GM12878 (cell line): ENCODE measurements at regions not wholly inside any gene's neighbourhood (a gene's known extent, or its start where the extent isn't known, plus 50 kb on each side); places are given as distances from the start of the nearest gene placed in this dataset.

Experiments used
- ATAC-seq: fragments of 200-7000 bp; cut with Tn5 transposase; 3 replicates; pipeline ENCODE4 v1.9.1; 2020; ENCODE audit warnings: mild to moderate bottlenecking, moderate library complexity
- BruUV-seq: library from RNA; stranded (reverse); fragments of 400-500 nt; replicated peaks from 2 replicates; lab custom pipeline; 2021; lab: Mats Ljungman, UMichigan
- CTCF ChIA-PET: fragments of 300-600 bp; sonication (Branson Sonifier 250); formaldehyde crosslinking; extraction: SDS; loops from one replicate; lab custom pipeline; 2021; ENCODE audit warnings: inconsistent platforms; lab: Yijun Ruan, JAX
- POLR2A ChIA-PET: fragments of 350-600 bp; formaldehyde crosslinking; extraction: SDS; loops from one replicate; lab custom pipeline; 2021; ENCODE audit warnings: inconsistent platforms; lab: Charles Lee
- RAD21 ChIA-PET: fragments of 300-600 bp; sonication (Branson Sonifier 250); formaldehyde crosslinking; loops from one replicate; lab custom pipeline; 2023; ENCODE audit warnings: antibody characterized with exemption; ENCODE audit not compliant: unreplicated experiment; lab: Charles Lee
- SMC1A ChIA-PET: fragments of 300-600 bp; sonication (Branson Sonifier 250); formaldehyde crosslinking; loops from one replicate; lab custom pipeline; 2023; ENCODE audit not compliant: unreplicated experiment, uncharacterized antibody; lab: Charles Lee
- DNase-seq: peaks from one replicate; pipeline ENCODE4 v3.0.0-alpha.2; 2011; ENCODE audit warnings: low read depth, low spot score
- FAIRE-seq: peaks from 3 replicates; lab custom pipeline; 2011; peaks lifted over from hg19 to GRCh38; lab: Jason Lieb, UNC
- H2AFZ ChIP-seq: 2 replicates; pipeline ENCODE4 v1.6.0; 2011; ENCODE audit warnings: low read depth, low read length, control low read depth; ENCODE audit not compliant: control insufficient read depth
- H3K27ac ChIP-seq: 2 replicates; pipeline ENCODE4 v1.5.1; 2011; ENCODE audit warnings: control low read depth; ENCODE audit not compliant: control insufficient read depth, insufficient read depth
- H3K27me3 ChIP-seq, 2 experiments: replicated peaks in 1 of 2; 2 replicates each; pipeline versions ENCODE4 v1.6.0 to v1.6.1; 2011; ENCODE audit warnings: low read length in 1 of 2; ENCODE audit not compliant: control insufficient read depth in 2 of 2, insufficient read depth in 2 of 2
- H3K36me3 ChIP-seq, 2 experiments: 2 replicates each; pipeline ENCODE4 v1.5.1; 2011; ENCODE audit warnings: low read length in 1 of 2; ENCODE audit not compliant: control insufficient read depth in 2 of 2, insufficient read depth in 2 of 2
- H3K4me1 ChIP-seq: 2 replicates; pipeline ENCODE4 v1.6.1; 2011; ENCODE audit warnings: mild to moderate bottlenecking, low read length, moderate library complexity, mixed read lengths; ENCODE audit not compliant: control insufficient read depth, insufficient read depth
- H3K4me2 ChIP-seq: 2 replicates; pipeline ENCODE4 v1.6.0; 2011; ENCODE audit warnings: control low read depth; ENCODE audit not compliant: control insufficient read depth, insufficient read depth
- H3K4me3 ChIP-seq: fragments of 200-600 bp; sonication (generic); 2 replicates; pipeline ENCODE4 v1.5.1; 2016
- H3K79me2 ChIP-seq: 2 replicates; pipeline ENCODE4 v1.6.0; 2011; ENCODE audit warnings: low read length; ENCODE audit not compliant: control insufficient read depth, insufficient read depth
- H3K9ac ChIP-seq: 2 replicates; pipeline ENCODE4 v1.8.0; 2011; ENCODE audit warnings: low read length, control low read depth, mixed read lengths; ENCODE audit not compliant: control insufficient read depth, insufficient read depth
- H3K9me3 ChIP-seq: replicated peaks from 3 replicates; pipeline ENCODE4 v1.5.1; 2011; ENCODE audit warnings: mild to moderate bottlenecking, low read length; ENCODE audit not compliant: control insufficient read depth, insufficient read depth
- H4K20me1 ChIP-seq: 2 replicates; pipeline ENCODE4 v1.6.0; 2011; ENCODE audit not compliant: control insufficient read depth, insufficient read depth
- ASH2L ChIP-seq: fragments of 300-600, 200-600 bp; sonication (generic); IDR thresholded peaks from 2 replicates; pipeline ENCODE4 v1.6.1; 2017; ENCODE audit warnings: low read depth, mild to moderate bottlenecking, borderline replicate concordance
- ATF2 ChIP-seq: IDR thresholded peaks from 2 replicates; pipeline ENCODE4 v1.6.1; 2012; ENCODE audit warnings: low read length, inconsistent platforms
- E2F8 ChIP-seq: fragments of 450-650 bp; IDR thresholded peaks from 2 replicates; pipeline ENCODE4 v1.6.1; 2018; ENCODE audit warnings: mild to moderate bottlenecking, low read depth, moderate library complexity; ENCODE audit not compliant: partially characterized antibody
- IKZF1 ChIP-seq: fragments of 450-650 bp; conservative IDR thresholded peaks from 2 replicates; pipeline ENCODE4 v1.6.1; 2017; ENCODE audit warnings: antibody characterized with exemption, mild to moderate bottlenecking
- KDM1A ChIP-seq: fragments of 200-600 bp; sonication (generic); IDR thresholded peaks from 2 replicates; pipeline ENCODE4 v1.6.1; 2016; ENCODE audit warnings: borderline replicate concordance
- PAX5 ChIP-seq: IDR thresholded peaks from 2 replicates; pipeline ENCODE4 v1.6.1; 2011; ENCODE audit warnings: low read depth, low read length, borderline replicate concordance
- PRDM15 ChIP-seq: fragments of 450-650 bp; formaldehyde crosslinking; IDR thresholded peaks from 2 replicates; pipeline ENCODE4 v1.4.0; 2020; ENCODE audit warnings: mild to moderate bottlenecking, moderate library complexity
- SMAD5 ChIP-seq: IDR thresholded peaks from 2 replicates; pipeline ENCODE4 v1.6.1; 2016; ENCODE audit warnings: antibody characterized with exemption, low read depth
- ZNF24 ChIP-seq: fragments of 450-650 bp; IDR thresholded peaks from 2 replicates; pipeline ENCODE4 v1.6.1; 2017; ENCODE audit warnings: antibody characterized with exemption, mild to moderate bottlenecking
- ZNF274 ChIP-seq: IDR thresholded peaks from one replicate; pipeline ENCODE4 v1.8.0; 2011; ENCODE audit not compliant: insufficient read length, insufficient read depth
- WGBS: methylation state at CpG from one replicate; pipeline ENCODE4 v1.1.6; 2016; ENCODE audit warnings: low lambda C conversion rate; ENCODE audit not compliant: insufficient replicate concordance, insufficient coverage; ENCODE audit errors: missing lambda C conversion rate; 5-methylcytosine and 5-hydroxymethylcytosine counted together
- in situ Hi-C: fragments of 300-500 bp; cut with MboI; formaldehyde crosslinking; loops from 9 replicates; pipeline ENCODE4 v1.14.3; 2018; ENCODE audit warnings: mixed read lengths
- intact Hi-C: fragments of 100-400 bp; cut with micrococcal nuclease; formaldehyde crosslinking; loops from one replicate; pipeline ENCODE4 v1.14.2; 2022; ENCODE audit not compliant: unreplicated experiment
- TF ChIP-seq, protein P1 (sequence below): IDR thresholded peaks from 2 replicates; pipeline ENCODE4 v1.6.1; 2012; ENCODE audit warnings: mild to moderate bottlenecking, low read depth, low read length

- Histone ChIP-seq H3K4me1 (no peaks in the 10 kb centered on the region), H3K4me2 (no peak overlapping the region), H3K9ac (no peak overlapping the region), H3K27ac (no peak overlapping the region), H3K79me2 (no peaks in the 10 kb centered on the region), H3K27me3 (no peaks in the 10 kb centered on the region; a peak in 2 of 4 replicates), H3K9me3 (no peaks in the 10 kb centered on the region), H3K4me3 (no peak overlapping the region), H4K20me1 (no peaks in the 10 kb centered on the region), H2AFZ (no peak overlapping the region), H3K36me3 (no peaks in the 10 kb centered on the region)
- ChIA-PET RAD21 (interaction anchor here (0.9 kb wide), 1 partner anchor 13 kb away, joined by 3 read pairs; no protein-coding TSS in a partner anchor), CTCF (no interaction called here), POLR2A (no interaction called here), SMC1A (interaction anchor here (0.9 to 1.7 kb wide), 5 partner anchors 8 to 45 kb away, joined by 3 to 4 read pairs (median 3); no protein-coding TSS in a partner anchor)
- intact Hi-C loops: no loop called here
- in situ Hi-C loops: no loop called here
- ATAC-seq (no peak), DNase-seq (no peak), FAIRE-seq (no peak)
- no TSS peak for BruUV-seq
- WGBS: 0% methylated on average over 1 of the region's 1 CpG
- no peak for TF ChIP-seq ATF2
- no peak for TF ChIP-seq E2F8
- no peak for TF ChIP-seq ZNF274
- no peak for TF ChIP-seq KDM1A
- no peak for TF ChIP-seq IKZF1
- TF ChIP-seq PAX5: no peak
- TF ChIP-seq ZNF24: no peak
- TF ChIP-seq, protein P1, sequence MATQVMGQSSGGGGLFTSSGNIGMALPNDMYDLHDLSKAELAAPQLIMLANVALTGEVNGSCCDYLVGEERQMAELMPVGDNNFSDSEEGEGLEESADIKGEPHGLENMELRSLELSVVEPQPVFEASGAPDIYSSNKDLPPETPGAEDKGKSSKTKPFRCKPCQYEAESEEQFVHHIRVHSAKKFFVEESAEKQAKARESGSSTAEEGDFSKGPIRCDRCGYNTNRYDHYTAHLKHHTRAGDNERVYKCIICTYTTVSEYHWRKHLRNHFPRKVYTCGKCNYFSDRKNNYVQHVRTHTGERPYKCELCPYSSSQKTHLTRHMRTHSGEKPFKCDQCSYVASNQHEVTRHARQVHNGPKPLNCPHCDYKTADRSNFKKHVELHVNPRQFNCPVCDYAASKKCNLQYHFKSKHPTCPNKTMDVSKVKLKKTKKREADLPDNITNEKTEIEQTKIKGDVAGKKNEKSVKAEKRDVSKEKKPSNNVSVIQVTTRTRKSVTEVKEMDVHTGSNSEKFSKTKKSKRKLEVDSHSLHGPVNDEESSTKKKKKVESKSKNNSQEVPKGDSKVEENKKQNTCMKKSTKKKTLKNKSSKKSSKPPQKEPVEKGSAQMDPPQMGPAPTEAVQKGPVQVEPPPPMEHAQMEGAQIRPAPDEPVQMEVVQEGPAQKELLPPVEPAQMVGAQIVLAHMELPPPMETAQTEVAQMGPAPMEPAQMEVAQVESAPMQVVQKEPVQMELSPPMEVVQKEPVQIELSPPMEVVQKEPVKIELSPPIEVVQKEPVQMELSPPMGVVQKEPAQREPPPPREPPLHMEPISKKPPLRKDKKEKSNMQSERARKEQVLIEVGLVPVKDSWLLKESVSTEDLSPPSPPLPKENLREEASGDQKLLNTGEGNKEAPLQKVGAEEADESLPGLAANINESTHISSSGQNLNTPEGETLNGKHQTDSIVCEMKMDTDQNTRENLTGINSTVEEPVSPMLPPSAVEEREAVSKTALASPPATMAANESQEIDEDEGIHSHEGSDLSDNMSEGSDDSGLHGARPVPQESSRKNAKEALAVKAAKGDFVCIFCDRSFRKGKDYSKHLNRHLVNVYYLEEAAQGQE: no peak
- no peak for TF ChIP-seq SMAD5
- no peak for TF ChIP-seq ASH2L
- no peak for TF ChIP-seq PRDM15
These were observed 196.2 kb downstream of the C1orf94 start for GRCh38 chr1:34372891-34373290.
